Body of pancreas (tissue), 4 donors: ENCODE measurements at regions not wholly inside any gene's neighbourhood (a gene's known extent, or its start where the extent isn't known, plus 50 kb on each side); places are given as distances from the start of the nearest gene placed in this dataset.

Experiments
- ATAC-seq: fragments of 150-250 bp; one replicate; pipeline ENCODE4 v1.9.1; 2016
- DNase-seq, 4 donors: peaks; one replicate each; pipeline ENCODE4 v3.0.0-alpha.2; 2019
- H3K27ac ChIP-seq, 4 donors: fragments of 200-600 bp; sonication (generic); 1 replicate in 3 of 4; 2 replicates in 1 of 4; pipeline versions ENCODE4 v1.5.1 to v1.6.1; 2016 to 2019; ENCODE audit warnings: mild to moderate bottlenecking in 1 of 4, mixed read lengths in 1 of 4, moderate library complexity in 1 of 4
- H3K27me3 ChIP-seq, 2 donors: fragments of 200-600 bp; sonication (generic); one replicate each; pipeline ENCODE4 v1.6.0; 2016; ENCODE audit warnings: mild to moderate bottlenecking in 1 of 2
- H3K36me3 ChIP-seq, 2 donors: fragments of 200-600 bp; sonication (generic); replicated peaks in 1 of 2; 2 replicates each; pipeline ENCODE4 v1.5.1; 2016; ENCODE audit warnings: low read depth in 2 of 2; ENCODE audit not compliant: insufficient read depth in 1 of 2
- H3K4me1 ChIP-seq: fragments of 200-600 bp; sonication (generic); one replicate; pipeline ENCODE4 v1.6.0; 2016
- H3K4me3 ChIP-seq, 2 donors: fragments of 200-600 bp; sonication (generic); 1 replicate in 1 of 2; 2 replicates in 1 of 2; pipeline ENCODE4 v1.5.1; 2016 to 2019
- H3K9me3 ChIP-seq, 3 donors: fragments of 200-600 bp; sonication (generic); 1 replicate in 2 of 3; 2 replicates in 1 of 3; pipeline ENCODE4 v1.5.1; 2016
- POLR2A ChIP-seq, 3 donors: fragments of 450-650 bp; IDR thresholded peaks; one replicate each; pipeline ENCODE4 v1.6.1; 2016; ENCODE audit warnings: antibody characterized with exemption in 3 of 3, mild to moderate bottlenecking in 2 of 3
- WGBS, 2 donors: methylation state at CpG; one replicate each; pipeline ENCODE4 v1.1.5; 2017; 5-methylcytosine and 5-hydroxymethylcytosine counted together
- intact Hi-C: fragments of 100-400 bp; cut with DNase I; formaldehyde crosslinking; loops from one replicate; pipeline ENCODE4 v1.15.1; 2023
- TF ChIP-seq, protein P1 (sequence below), 7 experiments: fragments of 450-650 bp in 4 of 7; fragments of 200-600 bp in 3 of 7; sonication (generic) in 3 of 7; IDR thresholded peaks; one replicate each; pipeline ENCODE4 v1.5.1; 2016 to 2019; ENCODE audit warnings: antibody characterized with exemption in 7 of 7

DNA sequence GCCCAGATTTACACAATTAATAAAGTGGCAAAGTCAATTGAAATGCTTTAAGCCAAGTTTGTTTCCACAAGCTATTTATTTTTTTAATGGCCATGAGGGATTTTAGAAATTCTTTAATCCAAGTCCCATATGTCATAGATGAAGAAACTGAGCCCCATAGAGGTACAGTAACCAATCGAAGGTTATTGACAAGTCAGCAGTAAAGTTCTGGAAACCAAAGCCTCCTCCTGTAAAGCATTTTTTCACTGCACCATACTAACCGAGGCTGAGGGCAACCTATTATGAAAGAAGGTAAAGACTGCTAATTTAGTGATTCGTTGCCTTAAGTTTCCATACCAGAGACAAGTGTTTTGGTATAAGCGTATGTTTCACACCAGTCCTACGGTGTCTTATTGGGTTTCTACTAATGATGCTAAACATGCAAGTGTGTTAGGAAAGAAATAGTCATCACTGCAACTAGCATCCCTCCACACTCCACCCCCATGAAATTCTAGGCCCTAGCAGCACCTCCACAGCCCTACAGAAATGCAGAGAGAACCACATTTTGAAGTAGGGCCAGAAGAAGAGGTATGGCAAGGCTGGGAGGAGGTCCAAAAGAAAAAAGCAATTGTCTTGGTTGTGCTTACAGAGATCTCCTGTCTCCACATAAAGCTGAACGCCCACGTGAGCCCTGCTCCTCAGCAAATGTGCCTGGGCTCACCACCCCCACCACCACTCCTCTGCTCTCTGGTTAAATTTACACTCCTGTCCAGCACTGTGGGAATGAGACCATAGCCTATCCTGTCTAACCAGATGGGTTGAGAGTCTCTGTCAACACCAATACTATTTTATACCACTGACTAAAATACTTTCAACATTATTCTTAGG lies 271.1 kb upstream of the G2E3 start:
- ATAC-seq = no peak
- H3K27ac ChIP-seq = no peak overlapping the region
- 75 to 79% methylated on average over 7 of the region's 7 CpGs for WGBS, 2 donors
- no peaks in the 10 kb centered on the region for H3K27me3 ChIP-seq
- TF ChIP-seq, protein P1, sequence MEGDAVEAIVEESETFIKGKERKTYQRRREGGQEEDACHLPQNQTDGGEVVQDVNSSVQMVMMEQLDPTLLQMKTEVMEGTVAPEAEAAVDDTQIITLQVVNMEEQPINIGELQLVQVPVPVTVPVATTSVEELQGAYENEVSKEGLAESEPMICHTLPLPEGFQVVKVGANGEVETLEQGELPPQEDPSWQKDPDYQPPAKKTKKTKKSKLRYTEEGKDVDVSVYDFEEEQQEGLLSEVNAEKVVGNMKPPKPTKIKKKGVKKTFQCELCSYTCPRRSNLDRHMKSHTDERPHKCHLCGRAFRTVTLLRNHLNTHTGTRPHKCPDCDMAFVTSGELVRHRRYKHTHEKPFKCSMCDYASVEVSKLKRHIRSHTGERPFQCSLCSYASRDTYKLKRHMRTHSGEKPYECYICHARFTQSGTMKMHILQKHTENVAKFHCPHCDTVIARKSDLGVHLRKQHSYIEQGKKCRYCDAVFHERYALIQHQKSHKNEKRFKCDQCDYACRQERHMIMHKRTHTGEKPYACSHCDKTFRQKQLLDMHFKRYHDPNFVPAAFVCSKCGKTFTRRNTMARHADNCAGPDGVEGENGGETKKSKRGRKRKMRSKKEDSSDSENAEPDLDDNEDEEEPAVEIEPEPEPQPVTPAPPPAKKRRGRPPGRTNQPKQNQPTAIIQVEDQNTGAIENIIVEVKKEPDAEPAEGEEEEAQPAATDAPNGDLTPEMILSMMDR (IDR thresholded peaks at IDR 0.05) = no peak
- no peak overlapping the region for H3K4me3 ChIP-seq
- H3K9me3 ChIP-seq = no peaks in the 10 kb centered on the region
- intact Hi-C loops = no loop called here
- H3K4me1 ChIP-seq = no peaks in the 10 kb centered on the region
- no peaks in the 10 kb centered on the region for H3K36me3 ChIP-seq
- DNase-seq = no peak

DNA sequence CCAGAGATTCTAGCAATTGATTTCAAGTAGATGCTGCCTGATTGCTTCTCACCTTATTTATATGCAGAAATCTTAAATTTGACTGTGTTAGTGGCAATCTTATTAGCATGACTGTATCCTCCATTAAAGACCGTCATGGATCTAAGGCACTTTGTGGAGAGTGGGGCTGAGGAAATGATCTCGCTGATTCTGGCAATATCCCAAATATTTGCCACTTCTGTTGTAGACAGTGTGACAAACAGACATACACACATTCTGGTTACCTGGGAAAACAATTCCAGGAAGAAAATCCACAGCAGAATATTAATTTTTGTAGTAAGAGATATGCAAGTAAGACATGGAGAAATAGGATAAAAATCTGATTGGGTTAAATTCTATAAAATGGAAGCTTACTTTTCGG lies 269.0 kb upstream of the G2E3 start:
- no peak overlapping the region for H3K27ac ChIP-seq
- no peaks in the 10 kb centered on the region for H3K36me3 ChIP-seq
- no peak overlapping the region for H3K4me3 ChIP-seq
- H3K27me3 ChIP-seq = no peaks in the 10 kb centered on the region
- no peak for ATAC-seq
- 68 to 74% methylated on average over 3 of the region's 3 CpGs for WGBS, 2 donors
- no peaks in the 10 kb centered on the region for H3K4me1 ChIP-seq
- no peaks in the 10 kb centered on the region for H3K9me3 ChIP-seq
- intact Hi-C loops = no loop called here
- TF ChIP-seq, protein P1 (IDR thresholded peaks at IDR 0.05) = no peak
- no peak for TF ChIP-seq POLR2A (IDR thresholded peaks at IDR 0.05)
- DNase-seq = no peak

DNA sequence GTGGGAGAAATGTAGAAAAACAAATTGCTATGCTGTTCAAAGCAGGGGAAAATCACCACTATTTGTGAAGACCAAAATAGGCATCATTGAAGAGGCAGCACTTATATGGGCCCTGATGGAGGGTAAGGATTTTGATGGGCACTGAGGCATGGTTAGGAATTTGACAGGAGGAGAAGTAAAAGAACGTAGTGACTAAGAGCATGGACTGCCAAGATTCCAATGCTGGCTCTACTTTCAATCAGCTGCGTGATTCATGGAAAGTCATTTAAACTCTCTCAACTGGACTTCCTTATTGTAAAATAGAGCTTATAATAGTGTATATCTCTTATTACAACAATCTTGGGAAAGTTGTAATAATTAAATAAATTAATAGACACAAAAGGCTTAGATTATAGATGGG lies 267.7 kb upstream of the G2E3 start:
- no peak overlapping the region for H3K4me3 ChIP-seq
- DNase-seq (no peak), ATAC-seq (no peak)
- no peaks in the 10 kb centered on the region for H3K27me3 ChIP-seq
- TF ChIP-seq POLR2A (IDR thresholded peaks at IDR 0.05) = no peak
- TF ChIP-seq, protein P1 (IDR thresholded peaks at IDR 0.05) = no peak
- no peak overlapping the region for H3K27ac ChIP-seq
- no peaks in the 10 kb centered on the region for H3K36me3 ChIP-seq
- 74% methylated on average over 2 of the region's 2 CpGs for WGBS, 2 donors
- no peaks in the 10 kb centered on the region for H3K4me1 ChIP-seq
- no peaks in the 10 kb centered on the region for H3K9me3 ChIP-seq
- intact Hi-C loops = no loop called here

DNA sequence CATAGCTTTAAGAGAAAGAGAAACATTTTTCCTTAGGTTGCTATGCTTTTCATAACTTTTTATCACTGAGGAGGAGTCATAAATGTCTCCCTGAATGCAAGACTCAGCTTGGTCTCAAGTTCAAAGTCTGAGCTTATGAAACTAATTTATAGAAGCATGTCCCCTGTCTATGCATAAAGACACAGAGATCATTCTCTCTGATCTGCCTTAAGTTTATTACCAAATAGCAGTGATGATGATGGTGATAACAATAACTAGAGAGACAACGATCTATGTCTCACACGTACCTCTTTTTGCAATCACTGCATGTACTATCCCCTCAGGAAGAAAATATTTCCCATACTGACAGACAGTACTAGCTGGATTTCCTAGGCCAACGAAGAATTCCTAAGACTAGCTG lies 266.4 kb upstream of the G2E3 start:
- no peak for ATAC-seq
- Histone ChIP-seq H3K27ac (no peak overlapping the region), H3K9me3 (no peaks in the 10 kb centered on the region), H3K27me3 (no peaks in the 10 kb centered on the region), H3K36me3 (no peaks in the 10 kb centered on the region), H3K4me1 (no peaks in the 10 kb centered on the region), H3K4me3 (no peak overlapping the region)
- TF ChIP-seq POLR2A (IDR thresholded peaks at IDR 0.05) = no peak
- TF ChIP-seq, protein P1 (IDR thresholded peaks at IDR 0.05) = no peak
- WGBS, 2 donors = 67 to 75% methylated on average over 3 of the region's 3 CpGs
- intact Hi-C loops = no loop called here
- DNase-seq = no peak

GRCh38 chr14:30295980-30296379 lies 263.0 kb upstream of the G2E3 start:
- DNase-seq = no peak
- intact Hi-C loops = no loop called here

More at GRCh38 chr14:30295980-30296379, 263.0 kb upstream of the G2E3 start:
- Histone ChIP-seq H3K36me3 (no peaks in the 10 kb centered on the region), H3K27ac (no peak overlapping the region), H3K27me3 (no peaks in the 10 kb centered on the region), H3K4me3 (no peak overlapping the region), H3K9me3 (no peaks in the 10 kb centered on the region), H3K4me1 (no peaks in the 10 kb centered on the region)
- ATAC-seq = no peak
- TF ChIP-seq, protein P1 (IDR thresholded peaks at IDR 0.05) = no peak
- no peak for TF ChIP-seq POLR2A (IDR thresholded peaks at IDR 0.05)
